GM19372 (cell line): ENCODE measurements at regions not wholly inside any gene's neighbourhood (a gene's known extent, or its start where the extent isn't known, plus 50 kb on each side); places are given as distances from the start of the nearest gene placed in this dataset.
"Not testable (repeated sequence)": the region's sequence is repeated elsewhere in the genome, so short reads cannot be mapped to it uniquely, and the experiment has no call there.

Source experiments
- ATAC-seq: cut with Tn5 transposase; IDR thresholded peaks from one replicate; pipeline ENCODE4 v1.9.1; 2021; ENCODE audit warnings: mild to moderate bottlenecking, low read depth, moderate library complexity; ENCODE audit not compliant: unreplicated experiment

DNA sequence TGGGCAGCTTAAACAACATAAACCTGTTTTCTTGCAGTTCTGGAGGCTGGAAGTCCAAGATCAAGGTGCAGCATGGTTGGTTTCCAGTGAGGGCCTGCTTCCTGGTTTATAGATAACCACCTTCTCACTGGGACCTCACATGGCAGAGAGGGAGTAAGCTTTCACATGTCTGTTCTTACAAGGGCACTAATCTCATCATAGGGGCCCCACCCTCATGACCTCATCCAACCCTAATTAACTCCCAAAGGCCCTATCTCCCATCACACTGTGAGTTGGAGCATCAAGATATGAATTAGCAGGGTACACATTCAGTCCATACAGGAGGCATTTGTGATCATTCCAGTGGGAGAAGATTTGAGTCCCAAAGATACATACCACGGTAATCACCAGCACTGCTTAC, 50.5 kb upstream of the GRIN2A start:
- ATAC-seq: no peak

GRCh38 chr16:10239640-10240039, 57.4 kb upstream of the GRIN2A start:
- no peak for ATAC-seq

DNA sequence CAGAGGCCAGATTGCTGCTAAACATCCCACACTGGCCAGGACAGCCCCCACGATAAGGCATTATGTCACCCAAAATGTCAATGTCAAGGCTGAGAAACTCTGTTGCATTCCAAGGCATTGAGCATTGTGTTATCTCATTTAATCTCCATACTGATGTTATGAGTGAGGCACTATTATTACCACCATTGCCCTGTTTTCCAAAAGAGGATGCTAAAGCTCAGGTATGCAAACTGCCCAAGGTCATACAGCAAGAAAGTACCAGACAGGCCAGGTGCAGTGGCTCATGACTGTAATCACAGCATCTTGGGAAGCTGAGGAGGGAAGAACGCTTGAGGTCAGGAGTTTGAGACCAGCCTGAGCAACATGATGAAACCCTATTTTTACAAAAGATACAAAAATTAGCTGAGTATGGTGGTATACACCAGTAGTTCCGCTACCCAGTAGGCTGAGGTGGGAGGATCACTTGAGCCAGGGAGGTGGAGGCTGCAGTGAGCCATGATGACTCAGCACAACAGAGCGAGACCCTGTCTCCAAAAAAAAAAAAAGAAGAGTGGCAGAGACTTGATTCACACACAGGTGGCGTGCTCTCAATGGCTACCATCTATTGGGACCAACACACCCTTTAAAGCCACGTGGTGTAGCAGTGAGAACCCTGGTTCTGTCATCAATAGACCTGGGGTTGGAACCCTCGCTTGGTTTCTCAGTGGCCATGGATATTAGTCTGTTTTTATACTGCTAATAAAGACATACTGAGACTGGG, 58.8 kb upstream of the GRIN2A start:
- no peak for ATAC-seq

DNA sequence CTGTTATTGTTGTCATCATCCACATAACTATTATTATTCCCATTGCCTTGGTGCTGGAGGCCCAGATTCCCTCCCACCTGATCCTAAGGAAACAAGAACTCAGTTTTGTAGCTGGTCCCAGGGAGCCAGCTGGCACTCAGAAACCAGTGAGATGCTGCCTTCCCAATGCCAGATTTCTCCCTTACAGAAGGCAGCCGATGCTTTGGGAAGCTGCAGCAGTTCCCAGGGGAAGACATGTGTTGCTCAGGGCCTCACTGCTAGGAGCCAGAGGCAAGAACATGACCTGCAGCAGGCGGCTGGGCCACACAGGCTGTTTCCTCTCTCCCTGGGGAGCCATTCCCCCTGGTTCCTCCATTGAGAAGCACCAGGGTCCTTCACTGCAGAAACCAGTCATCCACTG, 59.9 kb upstream of the GRIN2A start:
- ATAC-seq: no peak

DNA sequence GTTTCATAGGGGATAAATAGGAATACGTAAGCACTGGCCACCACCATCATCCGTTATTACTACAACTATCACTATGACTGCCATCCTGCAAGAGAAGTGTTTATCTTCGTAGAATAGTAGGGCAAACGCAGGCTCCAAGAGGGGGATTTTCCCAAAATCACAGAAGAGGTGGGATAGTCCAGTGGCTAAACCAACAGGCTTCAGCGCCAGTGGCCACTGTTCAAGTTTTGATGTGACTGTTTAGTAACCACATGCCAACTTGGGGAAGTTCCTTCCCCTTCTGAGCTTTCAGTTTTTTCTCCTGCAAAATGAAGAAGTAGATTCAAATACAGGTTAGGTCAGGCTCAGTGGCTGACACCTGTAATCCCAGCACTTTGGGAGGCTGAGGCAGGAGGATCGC, 60.7 kb upstream of the GRIN2A start:
- no peak for ATAC-seq

DNA sequence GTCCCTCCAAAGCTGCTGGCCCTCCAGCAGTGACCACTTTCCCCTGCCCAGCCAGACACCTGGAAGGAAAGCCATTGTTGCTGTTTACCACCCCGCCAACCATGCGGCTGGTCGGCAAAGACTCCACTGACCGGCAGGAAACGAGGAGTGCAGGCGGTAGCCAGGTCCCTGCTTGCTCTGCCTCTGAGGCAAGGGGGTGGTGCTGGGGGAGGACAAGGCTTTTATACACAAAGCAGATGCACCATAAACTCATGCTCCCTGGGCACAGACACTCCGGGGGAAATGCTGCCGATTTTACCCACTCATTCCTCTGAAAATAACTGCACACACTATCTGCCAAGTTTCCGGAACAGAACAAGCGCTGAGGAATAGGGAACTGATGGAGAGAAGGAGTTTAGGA, 62.8 kb upstream of the GRIN2A start:
- ATAC-seq: no peak

GRCh38 chr16:10250137-10250828, 68.1 kb upstream of the GRIN2A start:
- no peak for ATAC-seq

DNA sequence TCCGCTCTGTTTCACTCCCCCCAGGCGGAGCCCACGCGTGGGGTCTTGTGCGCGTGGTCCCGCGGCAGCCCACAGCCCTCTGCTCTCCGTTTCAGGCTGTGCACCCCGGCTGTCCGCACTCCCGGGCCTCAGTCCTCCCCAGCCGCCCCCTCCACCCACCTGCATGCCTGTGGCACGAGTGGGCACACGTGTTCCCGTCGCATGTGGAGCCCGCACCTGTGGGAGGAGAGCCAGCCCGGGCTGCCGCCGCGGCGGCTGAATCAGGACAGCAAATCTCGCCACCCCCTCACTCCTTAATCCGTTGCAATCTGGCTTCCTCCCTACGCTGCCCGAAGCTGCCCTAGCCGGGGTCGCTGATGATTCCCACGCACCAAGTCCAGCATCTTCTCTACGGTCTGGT, 69.9 kb upstream of the GRIN2A start:
- ATAC-seq: no peak

GRCh38 chr16:10253409-10253808, 71.2 kb upstream of the GRIN2A start:
- no peak for ATAC-seq

DNA sequence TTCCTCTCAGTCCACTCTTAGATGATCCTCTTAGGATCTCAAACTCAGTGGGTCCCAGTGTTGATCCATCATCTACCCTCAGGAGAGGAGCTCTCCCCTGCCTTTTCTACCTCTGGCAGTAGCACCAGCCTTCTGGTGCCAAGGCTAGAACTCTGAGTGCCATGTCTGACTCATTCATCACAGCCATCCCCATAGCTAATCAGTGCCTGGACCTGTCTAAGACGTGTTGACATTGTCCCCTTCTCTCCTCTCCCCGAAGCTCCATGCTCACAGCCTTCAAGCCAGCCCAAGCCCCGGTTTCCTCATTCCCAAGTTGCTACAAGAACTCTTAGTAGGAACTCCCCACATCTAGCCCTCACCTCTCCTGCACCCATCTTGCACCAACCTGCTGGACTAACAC, 73.5 kb upstream of the GRIN2A start:
- ATAC-seq: no peak

DNA sequence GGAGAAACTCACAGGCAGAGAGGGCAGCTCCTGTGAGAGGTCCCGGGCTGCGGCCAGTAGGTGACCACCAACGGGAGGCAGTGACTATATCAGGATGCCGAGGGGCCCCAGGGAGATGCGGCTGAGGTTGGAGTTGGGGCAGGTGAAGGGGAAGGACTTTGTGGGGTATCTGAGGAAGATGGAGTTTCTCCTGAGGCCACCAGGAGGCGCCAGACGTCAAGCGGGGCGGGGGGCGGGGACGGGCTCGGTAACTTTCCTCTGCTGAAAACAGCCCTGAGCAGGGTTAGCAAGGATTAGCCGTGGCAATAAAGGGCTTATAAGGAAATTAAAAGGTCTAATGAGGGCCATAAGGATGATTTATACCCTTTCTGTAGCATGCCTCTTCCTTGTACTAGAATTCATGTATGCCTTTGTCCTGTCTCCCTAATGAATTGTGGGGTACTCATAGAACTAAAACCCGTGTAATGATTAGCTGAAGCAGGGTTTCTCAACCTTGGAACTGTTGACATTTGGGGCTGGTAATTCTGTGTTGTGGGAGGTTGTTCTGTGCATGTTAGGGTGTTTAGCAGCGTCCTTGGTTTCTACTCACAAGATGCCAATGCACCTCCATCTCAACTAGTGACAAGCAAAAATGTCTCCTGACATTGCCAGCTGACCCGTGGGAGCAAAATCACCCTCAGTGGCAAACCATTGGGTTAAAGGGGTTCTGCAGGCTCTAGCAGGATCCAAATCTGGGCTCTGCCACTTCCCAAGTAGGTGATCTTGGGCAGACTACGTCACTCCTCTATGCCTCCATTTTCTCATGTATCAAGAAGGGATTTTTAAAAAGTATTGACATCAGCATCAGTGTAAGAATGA, 74.8 kb upstream of the GRIN2A start:
- peak; percentile 53 for ATAC-seq

DNA sequence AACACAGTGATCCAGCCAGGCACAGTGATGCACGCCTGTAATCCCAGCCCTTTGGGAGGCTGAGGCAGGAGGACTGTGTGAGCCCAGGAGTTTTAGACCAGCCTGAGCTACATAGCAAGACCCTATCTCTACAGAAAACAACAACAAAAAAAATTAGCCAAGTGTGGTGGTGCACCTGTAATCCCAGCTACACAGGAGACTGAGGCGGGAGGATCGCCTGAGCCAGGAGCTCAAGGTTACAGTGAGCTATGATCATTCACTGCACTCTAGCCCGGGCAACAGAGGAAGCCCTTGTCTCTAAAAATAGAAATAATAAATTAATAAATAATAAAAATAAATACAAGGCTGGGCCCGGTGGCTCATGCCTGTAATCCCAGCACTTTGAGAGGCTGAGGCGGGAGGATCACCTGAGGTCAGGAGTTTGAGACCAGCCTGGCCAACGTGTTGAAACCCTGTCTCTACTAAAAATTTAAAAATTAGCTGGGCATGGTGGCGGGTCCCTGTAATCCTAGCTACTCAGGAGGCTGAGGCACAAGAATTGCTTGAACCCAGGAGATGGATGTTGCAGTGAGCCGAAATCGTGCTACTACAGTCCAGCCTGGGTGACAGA, 75.5 kb upstream of the GRIN2A start:
- not testable (repeated sequence) for ATAC-seq

DNA sequence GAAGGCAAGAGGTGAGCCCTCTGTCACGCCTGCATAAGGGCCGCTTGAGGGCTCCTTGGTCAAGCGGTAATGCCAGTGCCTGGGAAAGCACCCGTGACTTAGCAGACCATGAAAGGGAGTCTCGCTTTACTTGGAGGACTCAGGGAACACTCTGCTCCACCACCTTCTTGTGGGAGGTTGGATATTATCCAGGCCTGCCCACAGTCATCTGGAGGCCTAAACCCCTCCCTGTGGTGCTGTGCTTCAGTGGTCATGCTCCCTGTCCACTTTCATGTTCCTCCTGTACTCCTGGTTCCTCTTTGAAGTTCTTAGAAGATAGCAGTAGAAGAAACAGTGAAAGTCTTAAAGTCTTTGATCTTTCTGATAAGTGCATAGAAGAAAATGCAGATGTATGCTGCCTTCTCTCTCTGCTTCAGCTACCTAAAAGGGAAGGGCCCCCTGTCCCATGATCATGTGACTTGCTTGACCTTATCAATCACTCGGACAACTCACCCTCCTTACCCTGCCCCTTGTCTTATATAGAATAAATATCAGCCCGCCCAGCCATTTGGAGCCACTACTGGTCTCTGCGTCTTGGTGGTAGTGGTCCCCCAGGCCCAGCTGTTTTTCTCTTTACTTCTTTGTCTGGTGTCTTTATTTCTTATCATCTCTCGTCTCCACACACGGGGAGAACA, 76.8 kb upstream of the GRIN2A start:
- not testable (repeated sequence) for ATAC-seq

DNA sequence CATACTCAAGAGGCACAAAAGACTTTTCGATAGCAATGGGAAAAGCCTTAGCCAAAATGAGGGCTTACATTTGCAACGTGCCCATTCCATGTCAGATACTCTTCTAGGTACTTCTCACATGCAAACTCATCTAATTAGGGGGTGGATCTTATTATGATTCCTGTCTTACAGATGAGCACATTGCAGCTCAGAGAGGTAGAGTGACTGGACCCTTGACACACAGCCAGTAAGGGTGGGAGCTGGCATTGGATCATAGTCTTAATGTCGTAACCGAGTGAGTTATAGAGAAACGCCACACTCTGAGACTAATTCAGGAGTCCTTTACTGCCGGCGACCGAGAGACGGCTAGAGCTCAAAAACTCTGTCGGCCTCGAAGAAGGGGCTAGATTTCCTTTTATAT, 78.8 kb upstream of the GRIN2A start:
- ATAC-seq: no peak

- ATAC-seq: not testable (repeated sequence)
These were observed 79.3 kb upstream of the GRIN2A start for GRCh38 chr16:10261526-10261925.

DNA sequence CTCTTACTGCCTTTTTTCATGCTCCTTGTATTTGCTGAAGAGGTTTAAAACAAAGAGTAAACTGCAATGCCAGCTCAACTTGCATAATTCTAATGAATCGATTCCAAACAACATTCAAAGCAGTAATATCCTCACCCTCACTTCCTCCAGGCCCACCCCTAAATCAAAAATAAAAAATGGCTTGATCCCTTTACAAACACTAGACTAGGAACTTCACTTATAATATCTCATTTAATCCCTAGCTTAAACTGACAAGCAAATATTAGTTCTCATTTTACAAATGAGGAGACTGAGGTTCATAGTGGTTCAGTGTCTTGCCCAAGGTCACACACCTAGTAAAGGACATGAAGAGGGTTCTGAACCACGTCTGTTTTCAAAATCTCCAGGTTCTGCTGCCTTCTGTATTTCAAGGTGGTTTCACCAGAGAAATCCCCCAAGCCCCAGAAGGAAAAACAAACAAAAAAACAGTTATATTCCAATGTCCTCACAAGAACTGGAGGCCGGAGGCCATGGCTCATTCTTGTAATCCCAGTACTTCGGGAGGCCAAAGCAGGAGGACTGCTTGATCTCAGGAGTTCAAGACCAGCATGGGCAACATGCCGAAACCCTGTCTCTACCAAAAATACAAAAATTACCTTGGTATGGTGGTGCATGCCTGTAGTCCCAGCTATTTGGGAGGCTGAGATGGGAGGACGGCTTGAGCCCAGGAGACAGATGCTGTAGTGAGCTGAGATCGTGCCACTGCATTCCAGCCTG, 80.3 kb upstream of the GRIN2A start:
- ATAC-seq: no peak

- no peak for ATAC-seq
These were observed 83.8 kb upstream of the GRIN2A start for GRCh38 chr16:10265770-10266615.

- no peak for ATAC-seq
These were observed 84.6 kb upstream of the GRIN2A start for GRCh38 chr16:10266809-10267208.

- ATAC-seq: no peak
These were observed 87.4 kb upstream of the GRIN2A start for GRCh38 chr16:10269632-10270031.
